ENCODE measurements at regions not wholly inside any gene's neighbourhood (a gene's known extent, or its start where the extent isn't known, plus 50 kb on each side); places are given as distances from the start of the nearest gene placed in this dataset.

- no peak for DNase-seq (ENCODE audit: low read depth in 2 of 2, low spot score in 1 of 2)
These were observed 368.0 kb downstream of the SLC4A3 start for GRCh38 chr2:219995399-219995798.

- no peak for DNase-seq (ENCODE audit: low read depth in 2 of 2, low spot score in 1 of 2)
These were observed 368.7 kb downstream of the SLC4A3 start for GRCh38 chr2:219995991-219996765.

- DNase-seq (ENCODE audit: low read depth in 2 of 2, low spot score in 1 of 2) = no peak
These were observed 370.0 kb downstream of the SLC4A3 start for GRCh38 chr2:219997341-219997851.

GRCh38 chr2:219998107-219998506, 370.7 kb downstream of the SLC4A3 start:
- no peak for DNase-seq (ENCODE audit: low read depth in 2 of 2, low spot score in 1 of 2)

- DNase-seq (ENCODE audit: low read depth in 2 of 2, low spot score in 1 of 2) = no peak
These were observed 371.3 kb downstream of the SLC4A3 start for GRCh38 chr2:219998714-219999227.

GRCh38 chr2:220000080-220000479, 372.6 kb downstream of the SLC4A3 start:
- DNase-seq (ENCODE audit: low read depth in 2 of 2, low spot score in 1 of 2) = no peak

- DNase-seq (ENCODE audit: low read depth in 2 of 2, low spot score in 1 of 2) = no peak
These were observed 373.2 kb downstream of the SLC4A3 start for GRCh38 chr2:220000586-220000985.

GRCh38 chr2:220001751-220002150, 374.3 kb downstream of the SLC4A3 start:
- DNase-seq (ENCODE audit: low read depth in 2 of 2, low spot score in 1 of 2) = no peak

GRCh38 chr2:220002251-220002650, 374.8 kb downstream of the SLC4A3 start:
- no peak for DNase-seq (ENCODE audit: low read depth in 2 of 2, low spot score in 1 of 2)

GRCh38 chr2:220002699-220003098, 375.3 kb downstream of the SLC4A3 start:
- no peak for DNase-seq (ENCODE audit: low read depth in 2 of 2, low spot score in 1 of 2)

- no peak for DNase-seq (ENCODE audit: low read depth in 2 of 2, low spot score in 1 of 2)
These were observed 377.9 kb downstream of the SLC4A3 start for GRCh38 chr2:220005362-220005761.

GRCh38 chr2:220006152-220006621, 378.8 kb downstream of the SLC4A3 start:
- no peak for DNase-seq (ENCODE audit: low read depth in 2 of 2, low spot score in 1 of 2)

GRCh38 chr2:220011859-220012258, 384.4 kb downstream of the SLC4A3 start:
- no peak for DNase-seq (ENCODE audit: low read depth in 2 of 2, low spot score in 1 of 2)

- DNase-seq (ENCODE audit: low read depth in 2 of 2, low spot score in 1 of 2) = no peak
These were observed 387.5 kb downstream of the SLC4A3 start for GRCh38 chr2:220014961-220015360.

- DNase-seq (ENCODE audit: low read depth in 2 of 2, low spot score in 1 of 2) = no peak
These were observed 388.1 kb downstream of the SLC4A3 start for GRCh38 chr2:220015576-220015975.

GRCh38 chr2:220025207-220025606, 397.8 kb downstream of the SLC4A3 start:
- no peak for DNase-seq (ENCODE audit: low read depth in 2 of 2, low spot score in 1 of 2)

GRCh38 chr2:220029013-220029412, 401.6 kb downstream of the SLC4A3 start:
- no peak for DNase-seq (ENCODE audit: low read depth in 2 of 2, low spot score in 1 of 2)

GRCh38 chr2:220033546-220033945, 406.1 kb downstream of the SLC4A3 start:
- DNase-seq (ENCODE audit: low read depth in 2 of 2, low spot score in 1 of 2) = no peak

- no peak for DNase-seq (ENCODE audit: low read depth in 2 of 2, low spot score in 1 of 2)
These were observed 407.1 kb downstream of the SLC4A3 start for GRCh38 chr2:220034426-220035130.

GRCh38 chr2:220036431-220036830, 409.0 kb downstream of the SLC4A3 start:
- no peak for DNase-seq (ENCODE audit: low read depth in 2 of 2, low spot score in 1 of 2)

- no peak for DNase-seq (ENCODE audit: low read depth in 2 of 2, low spot score in 1 of 2)
These were observed 412.9 kb downstream of the SLC4A3 start for GRCh38 chr2:220040346-220040745.

- no peak for DNase-seq (ENCODE audit: low read depth in 2 of 2, low spot score in 1 of 2)
These were observed 414.0 kb downstream of the SLC4A3 start for GRCh38 chr2:220041447-220041846.

Data from stimulated activated CD8-positive, alpha-beta memory T cell treated with anti-CD3 and anti-CD28 coated beads, Interleukin-4, amount 100 ng/mL, for 1 hour (primary cell).